NCI-H128 (cell line): ENCODE measurements at regions not wholly inside any gene's neighbourhood (a gene's known extent, or its start where the extent isn't known, plus 50 kb on each side); places are given as distances from the start of the nearest gene placed in this dataset.

Experiments used
- DNase-seq: peaks from one replicate; lab custom pipeline; 2025; ENCODE audit not compliant: unreplicated experiment; lab: John Stamatoyannopoulos, UW

DNA sequence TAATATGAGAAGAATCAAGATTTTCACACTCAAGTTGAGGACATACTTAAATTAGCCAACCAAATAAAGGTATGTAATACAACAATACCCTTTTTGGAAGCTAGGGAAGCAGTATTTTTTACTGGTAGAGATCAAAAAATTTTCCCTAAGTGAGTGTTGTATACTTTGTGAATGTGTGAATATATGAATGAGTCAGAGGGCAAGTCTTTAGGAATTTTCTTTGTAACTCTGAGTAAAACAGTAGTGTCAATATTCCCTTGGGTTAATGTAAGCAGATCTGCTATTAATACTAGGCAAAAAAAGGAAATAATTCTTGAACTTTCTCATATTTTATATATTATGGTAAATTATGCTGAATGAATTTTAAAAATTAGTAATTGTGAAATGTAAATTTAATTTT is 1161.8 kb upstream of the MIR17HG start:
- no peak for DNase-seq

DNA sequence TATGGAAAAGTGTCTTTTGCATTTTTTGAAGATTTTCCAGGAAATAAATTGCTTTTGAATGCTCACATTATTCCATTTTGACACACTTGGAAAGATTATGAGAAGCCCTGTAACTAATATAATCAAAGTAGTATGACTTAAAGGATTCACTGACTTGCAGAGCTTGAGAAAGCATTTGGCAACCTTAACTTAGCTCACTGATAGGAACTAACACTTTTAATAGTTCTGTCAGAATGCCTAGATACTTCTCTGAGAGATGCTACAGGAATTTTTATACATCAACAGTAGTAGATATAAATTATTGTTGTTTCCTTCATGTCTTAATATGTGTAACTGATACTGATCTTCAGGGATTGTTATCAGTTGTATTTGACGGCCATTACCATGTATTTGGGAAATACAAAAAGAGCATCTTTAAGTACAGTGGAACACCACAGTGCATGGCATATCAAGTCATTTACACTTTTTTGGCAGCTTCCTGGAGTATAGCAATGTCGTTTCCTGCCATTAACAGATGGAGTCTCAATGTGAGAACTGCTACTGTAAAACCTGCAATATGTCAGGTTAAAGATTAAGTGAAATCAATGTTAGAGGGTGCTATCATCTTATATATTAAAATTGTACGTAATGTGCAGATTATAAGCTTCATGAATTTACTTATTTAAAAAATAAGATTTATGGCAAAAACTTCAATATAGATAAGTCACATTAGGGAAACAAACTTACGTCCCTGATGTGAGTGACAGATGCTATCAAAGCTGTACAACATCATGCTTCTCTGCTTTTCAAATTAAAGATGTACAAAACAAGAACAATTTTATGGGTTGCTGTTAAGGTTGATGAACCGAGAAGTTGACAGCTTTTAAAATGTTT is 1159.8 kb upstream of the MIR17HG start:
- DNase-seq, result no peak

DNA sequence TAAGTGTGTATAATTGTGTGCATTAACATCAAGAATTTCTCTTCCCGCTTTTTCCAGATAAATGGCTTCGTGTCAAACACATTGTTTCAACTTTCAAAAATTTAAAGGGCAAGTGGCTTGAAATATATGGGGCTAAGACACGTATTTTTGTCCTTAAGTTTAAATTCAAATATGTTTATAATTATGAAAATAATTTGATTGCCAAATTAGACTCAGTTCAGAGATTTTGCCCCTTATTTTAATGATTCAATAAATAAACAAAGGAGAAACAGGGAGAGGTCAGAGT is 1159.2 kb upstream of the MIR17HG start:
- no peak for DNase-seq

DNA sequence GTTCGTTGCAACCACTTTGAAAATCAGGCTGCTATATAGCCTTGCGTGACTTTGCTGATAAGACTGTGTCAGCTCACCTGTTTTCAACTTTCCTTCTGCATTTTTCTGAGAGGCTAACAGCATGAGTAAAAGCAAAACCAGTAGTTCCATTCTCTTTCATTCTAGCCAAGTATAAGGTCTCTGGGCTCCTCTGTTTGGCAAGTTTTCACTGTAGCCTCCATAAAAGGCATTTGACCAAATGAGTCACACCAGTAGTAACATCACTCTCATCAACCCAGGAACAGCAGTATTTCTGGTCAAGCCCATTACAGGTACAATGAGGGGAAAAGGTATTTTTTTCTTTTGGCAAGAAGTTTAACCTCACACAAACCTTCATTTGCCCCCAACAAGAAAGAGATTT is 1149.8 kb upstream of the MIR17HG start:
- DNase-seq, result no peak

- no peak for DNase-seq
Observed at GRCh38 chr13:90201202-90201601, 1146.3 kb upstream of the MIR17HG start.

GRCh38 chr13:90201676-90202460 is 1145.6 kb upstream of the MIR17HG start:
- no peak for DNase-seq

DNA sequence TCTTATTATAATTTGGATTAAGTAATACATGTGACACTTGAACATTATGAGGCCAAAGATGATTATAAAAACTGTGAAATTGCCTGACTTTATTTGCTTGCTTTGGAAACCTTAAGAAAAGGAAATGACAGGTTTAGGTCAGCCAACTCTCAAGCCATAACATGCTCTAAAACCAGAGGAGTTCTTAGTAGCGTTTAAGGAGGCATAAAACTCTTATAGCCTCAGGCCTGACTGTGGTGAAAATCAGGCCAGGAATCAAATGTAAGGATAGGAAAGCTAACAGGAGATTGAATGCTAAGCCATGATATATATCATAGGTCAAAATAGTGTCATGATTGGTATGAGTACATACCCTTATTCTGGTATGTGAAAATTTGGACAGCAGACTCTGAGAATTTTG is 1142.4 kb upstream of the MIR17HG start:
- no peak for DNase-seq

- no peak for DNase-seq
Observed at GRCh38 chr13:90205911-90206310, 1141.6 kb upstream of the MIR17HG start.

GRCh38 chr13:90217275-90217674 is 1130.2 kb upstream of the MIR17HG start:
- DNase-seq, result no peak

GRCh38 chr13:90222758-90223157 is 1124.7 kb upstream of the MIR17HG start:
- DNase-seq, result no peak

GRCh38 chr13:90230311-90230710 is 1117.2 kb upstream of the MIR17HG start:
- DNase-seq, result no peak

- DNase-seq, result no peak
Observed at GRCh38 chr13:90232291-90232690, 1115.2 kb upstream of the MIR17HG start.

- no peak for DNase-seq
Observed at GRCh38 chr13:90233933-90234672, 1113.4 kb upstream of the MIR17HG start.

DNA sequence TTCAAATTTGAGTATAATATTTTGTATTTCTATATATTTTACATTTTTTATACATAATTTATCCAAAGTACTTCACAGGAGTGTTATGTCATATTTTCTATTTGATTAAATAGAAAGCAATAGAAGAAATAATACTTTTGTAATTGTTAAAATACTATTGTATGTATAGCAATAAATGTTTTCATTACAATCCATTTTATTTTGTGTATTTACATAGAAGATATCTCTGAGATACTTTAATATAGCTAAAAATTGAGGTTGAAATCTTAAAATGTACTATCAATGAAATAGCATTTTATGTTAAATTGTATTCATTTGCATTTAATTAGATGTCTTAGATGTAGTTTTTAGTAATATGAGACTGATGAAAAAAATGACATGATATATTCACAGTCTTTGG is 1109.6 kb upstream of the MIR17HG start:
- DNase-seq, result no peak

- no peak for DNase-seq
Observed at GRCh38 chr13:90238413-90238812, 1109.1 kb upstream of the MIR17HG start.

DNA sequence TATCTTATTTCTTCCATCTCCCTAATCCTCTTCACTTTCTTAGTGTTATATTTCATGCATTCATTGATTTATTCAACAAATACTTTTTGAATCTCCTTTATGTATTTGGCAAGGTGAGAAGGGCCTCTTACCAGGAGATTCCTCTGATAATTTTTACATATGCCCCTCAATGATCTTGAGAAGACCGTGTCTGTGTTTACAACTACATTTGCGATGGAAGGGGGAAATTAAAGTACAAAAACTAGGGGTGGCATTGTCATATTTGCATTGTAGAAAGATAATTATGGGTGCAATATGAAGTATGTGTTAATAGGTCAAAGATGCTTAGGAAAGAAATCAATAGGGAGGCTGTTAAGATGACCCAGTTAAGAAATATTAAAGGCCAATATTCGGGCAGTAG is 1108.4 kb upstream of the MIR17HG start:
- DNase-seq, result no peak

- no peak for DNase-seq
Observed at GRCh38 chr13:90246005-90246404, 1101.5 kb upstream of the MIR17HG start.

DNA sequence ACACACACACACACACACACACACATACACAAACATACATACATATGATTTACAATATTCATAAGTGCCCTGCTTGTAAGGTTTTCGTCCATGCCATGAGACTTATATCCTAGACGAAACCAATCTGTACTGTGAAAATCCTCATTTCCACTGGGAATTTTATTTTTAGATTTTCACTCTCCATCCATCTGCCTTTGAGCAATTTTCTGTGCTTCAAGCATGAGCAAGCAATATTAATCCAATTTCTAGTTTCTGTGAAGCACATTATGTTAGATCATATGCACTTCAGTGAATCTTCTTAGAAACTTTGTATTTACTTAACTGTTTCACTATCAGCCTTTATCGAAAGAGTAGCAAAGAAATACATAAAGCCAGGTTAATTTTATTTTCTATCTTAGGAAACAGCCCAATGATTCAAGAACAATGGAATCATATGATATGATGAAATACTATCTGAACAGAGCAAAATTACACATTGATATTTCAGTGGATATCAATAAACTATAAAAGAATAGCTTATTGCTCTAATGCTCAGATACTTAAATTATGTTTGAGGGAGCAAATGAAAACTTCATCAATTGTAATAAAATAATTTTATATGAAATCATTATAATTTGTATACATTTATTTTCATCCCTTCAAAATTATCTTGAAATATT is 1100.7 kb upstream of the MIR17HG start:
- DNase-seq, result no peak

DNA sequence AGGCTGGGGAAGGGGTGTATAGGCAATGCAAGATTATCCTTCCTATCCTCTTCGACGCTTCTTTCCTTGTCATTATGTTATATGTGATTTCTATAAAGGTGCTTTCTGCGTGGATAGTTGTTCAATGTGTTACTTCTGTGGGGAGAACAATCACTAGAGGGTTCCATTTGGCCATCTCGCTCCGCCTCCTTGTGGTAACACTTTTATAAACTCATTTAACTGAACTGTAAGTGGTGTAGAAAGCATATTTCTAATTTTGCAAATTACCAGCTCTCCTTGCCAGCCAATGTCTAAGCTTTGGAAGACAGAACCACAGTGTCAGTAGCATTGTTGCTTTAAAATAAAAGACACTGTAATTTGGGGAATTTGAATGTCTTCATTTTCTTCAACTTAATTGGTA is 1093.7 kb upstream of the MIR17HG start:
- DNase-seq, result no peak

DNA sequence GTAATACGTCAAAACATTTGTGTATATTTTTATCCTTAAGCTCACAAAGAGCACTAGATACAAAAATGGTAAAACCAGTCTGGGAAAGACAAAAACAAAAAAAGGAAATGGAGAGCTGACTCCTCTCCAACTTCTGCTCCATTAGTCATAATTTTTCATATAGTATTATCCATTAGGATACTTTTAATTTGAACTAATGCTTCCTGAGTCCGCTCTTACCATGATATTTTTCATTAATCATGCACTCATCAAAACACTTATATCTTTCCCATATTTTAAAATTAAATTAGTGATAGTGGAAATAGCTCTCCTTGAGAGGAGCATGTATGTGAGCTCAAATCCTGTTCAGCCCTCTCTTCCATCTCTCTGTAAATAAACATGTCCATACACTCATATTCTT is 1093.0 kb upstream of the MIR17HG start:
- DNase-seq, result no peak

- DNase-seq, result no peak
Observed at GRCh38 chr13:90256746-90257145, 1090.7 kb upstream of the MIR17HG start.
